SK-N-MC (cell line): ENCODE measurements at regions not wholly inside any gene's neighbourhood (a gene's known extent, or its start where the extent isn't known, plus 50 kb on each side); places are given as distances from the start of the nearest gene placed in this dataset.

Experiments used
- DNase-seq: peaks from one replicate; pipeline ENCODE4 v3.0.0-alpha.2; 2011; ENCODE audit warnings: low read depth, low spot score
- H3K27ac ChIP-seq: fragments of 200-600 bp; sonication (generic); 2 replicates; pipeline ENCODE4 v1.5.1; 2016; ENCODE audit warnings: mixed run types
- H3K36me3 ChIP-seq: fragments of 200-600 bp; sonication (generic); 2 replicates; pipeline ENCODE4 v1.6.1; 2017; ENCODE audit warnings: antibody characterized with exemption, low read length, mixed read lengths; ENCODE audit not compliant: insufficient read depth
- H3K4me3 ChIP-seq: fragments of 200-600 bp; sonication (generic); 2 replicates; pipeline ENCODE4 v1.5.1; 2016
- H3K9ac ChIP-seq: fragments of 200-600 bp; sonication (generic); 2 replicates; pipeline ENCODE4 v1.8.0; 2017; ENCODE audit warnings: mixed run types, mixed read lengths; ENCODE audit not compliant: insufficient read length
- H3K9me3 ChIP-seq: fragments of 200-600 bp; sonication (generic); 2 replicates; pipeline ENCODE4 v1.6.1; 2017; ENCODE audit warnings: low read depth, mild to moderate bottlenecking, antibody characterized with exemption, low read length, moderate library complexity, mixed read lengths
- EZH2 ChIP-seq: fragments of 200-600 bp; sonication (generic); IDR thresholded peaks from one replicate; pipeline ENCODE4 v1.6.1; 2017; ENCODE audit warnings: antibody characterized with exemption
- FOXP2 ChIP-seq: optimal IDR thresholded peaks from 2 replicates; pipeline ENCODE3; 2011; ENCODE audit warnings: mild to moderate bottlenecking, moderate library complexity; ENCODE audit not compliant: insufficient read depth; ENCODE audit errors: extremely low read length, control extremely low read depth
- POLR2AphosphoS5 ChIP-seq: IDR thresholded peaks from 2 replicates; pipeline ENCODE4 v1.6.1; 2012; ENCODE audit warnings: mild to moderate bottlenecking, low read depth, low read length, borderline replicate concordance

GRCh38 chr1:193753038-193753756, 566.8 kb upstream of the B3GALT2 start:
- Histone ChIP-seq H3K4me3 (no peak overlapping the region), H3K36me3 (no peaks in the 10 kb centered on the region), H3K27ac (no peak overlapping the region), H3K9me3 (no peaks in the 10 kb centered on the region), H3K9ac (no peak overlapping the region)
- TF ChIP-seq EZH2, result no peak
- no peak for TF ChIP-seq FOXP2
- no peak for TF ChIP-seq POLR2AphosphoS5
- no peak for DNase-seq

- TF ChIP-seq FOXP2 (no peak), POLR2AphosphoS5 (no peak), EZH2 (no peak)
- no peak overlapping the region for H3K9ac ChIP-seq
- no peaks in the 10 kb centered on the region for H3K9me3 ChIP-seq
- no peak for DNase-seq
- H3K4me3 ChIP-seq, result no peak overlapping the region
- no peak overlapping the region for H3K27ac ChIP-seq
- no peaks in the 10 kb centered on the region for H3K36me3 ChIP-seq
Observed at GRCh38 chr1:193749868-193750267, 563.5 kb upstream of the B3GALT2 start.

GRCh38 chr1:193747579-193747978, 561.2 kb upstream of the B3GALT2 start:
- no peak overlapping the region for H3K9ac ChIP-seq
- H3K27ac ChIP-seq, result no peak overlapping the region
- H3K4me3 ChIP-seq, result no peak overlapping the region
- H3K9me3 ChIP-seq, result no peaks in the 10 kb centered on the region
- no peak for DNase-seq
- TF ChIP-seq EZH2 (no peak), FOXP2 (no peak), POLR2AphosphoS5 (no peak)
- no peaks in the 10 kb centered on the region for H3K36me3 ChIP-seq

GRCh38 chr1:193741228-193741627, 554.8 kb upstream of the B3GALT2 start:
- H3K27ac ChIP-seq, result no peak overlapping the region
- no peak for DNase-seq
- H3K36me3 ChIP-seq, result no peaks in the 10 kb centered on the region
- no peaks in the 10 kb centered on the region for H3K9me3 ChIP-seq
- TF ChIP-seq POLR2AphosphoS5 (no peak), EZH2 (no peak), FOXP2 (no peak)
- no peak overlapping the region for H3K4me3 ChIP-seq
- H3K9ac ChIP-seq, result no peak overlapping the region

- Histone ChIP-seq H3K4me3 (no peak overlapping the region), H3K9me3 (no peaks in the 10 kb centered on the region), H3K9ac (no peak overlapping the region), H3K27ac (no peak overlapping the region), H3K36me3 (no peaks in the 10 kb centered on the region)
- no peak for TF ChIP-seq EZH2
- no peak for DNase-seq
Observed at GRCh38 chr1:193740762-193741161, 554.3 kb upstream of the B3GALT2 start.

- Histone ChIP-seq H3K9me3 (no peaks in the 10 kb centered on the region), H3K9ac (no peak overlapping the region), H3K4me3 (no peak overlapping the region), H3K36me3 (no peaks in the 10 kb centered on the region), H3K27ac (no peak overlapping the region)
- TF ChIP-seq POLR2AphosphoS5 (no peak), FOXP2 (no peak), EZH2 (no peak)
- no peak for DNase-seq
Observed at GRCh38 chr1:193736507-193736906, 550.1 kb upstream of the B3GALT2 start.

GRCh38 chr1:193733674-193734073, 547.3 kb upstream of the B3GALT2 start:
- H3K27ac ChIP-seq, result no peak overlapping the region
- no peaks in the 10 kb centered on the region for H3K9me3 ChIP-seq
- no peak overlapping the region for H3K9ac ChIP-seq
- no peak overlapping the region for H3K4me3 ChIP-seq
- DNase-seq, result no peak
- TF ChIP-seq FOXP2 (no peak), EZH2 (no peak), POLR2AphosphoS5 (no peak)
- no peaks in the 10 kb centered on the region for H3K36me3 ChIP-seq

GRCh38 chr1:193730017-193730416, 543.6 kb upstream of the B3GALT2 start:
- no peak for DNase-seq
- H3K9me3 ChIP-seq, result no peaks in the 10 kb centered on the region
- H3K27ac ChIP-seq, result no peak overlapping the region
- no peaks in the 10 kb centered on the region for H3K36me3 ChIP-seq
- H3K4me3 ChIP-seq, result no peak overlapping the region
- TF ChIP-seq FOXP2, result no peak
- no peak for TF ChIP-seq EZH2
- TF ChIP-seq POLR2AphosphoS5, result no peak
- H3K9ac ChIP-seq, result no peak overlapping the region

- no peak for DNase-seq
- H3K4me3 ChIP-seq, result no peak overlapping the region
- H3K9me3 ChIP-seq, result no peaks in the 10 kb centered on the region
- TF ChIP-seq POLR2AphosphoS5 (no peak), EZH2 (no peak), FOXP2 (no peak)
- no peak overlapping the region for H3K9ac ChIP-seq
- H3K27ac ChIP-seq, result no peak overlapping the region
- no peaks in the 10 kb centered on the region for H3K36me3 ChIP-seq
Observed at GRCh38 chr1:193729429-193729828, 543.0 kb upstream of the B3GALT2 start.

- Histone ChIP-seq H3K4me3 (no peak overlapping the region), H3K36me3 (no peaks in the 10 kb centered on the region), H3K9ac (no peak overlapping the region), H3K9me3 (no peaks in the 10 kb centered on the region), H3K27ac (no peak overlapping the region)
- DNase-seq, result no peak
- TF ChIP-seq POLR2AphosphoS5, result no peak
- TF ChIP-seq FOXP2, result no peak
- no peak for TF ChIP-seq EZH2
Observed at GRCh38 chr1:193727850-193728249, 541.4 kb upstream of the B3GALT2 start.
